OCI-LY7 (cell line): ENCODE measurements at regions not wholly inside any gene's neighbourhood (a gene's known extent, or its start where the extent isn't known, plus 50 kb on each side); places are given as distances from the start of the nearest gene placed in this dataset.

Experiments used
- BruUV-seq: library from RNA; stranded (reverse); fragments of 400-500 nt; replicated peaks from 2 replicates; lab custom pipeline; 2021; lab: Mats Ljungman, UMichigan
- CTCF ChIA-PET: fragments of 300-600 bp; sonication (Branson Sonifier 250); formaldehyde crosslinking; loops from one replicate; lab custom pipeline; 2022; ENCODE audit warnings: antibody characterized with exemption; ENCODE audit not compliant: unreplicated experiment; lab: Charles Lee
- POLR2A ChIA-PET: fragments of 300-600 bp; sonication (Branson Sonifier 250); formaldehyde crosslinking; loops from one replicate; lab custom pipeline; 2022; ENCODE audit warnings: antibody characterized with exemption; lab: Charles Lee
- DNase-seq: peaks from one replicate; pipeline ENCODE4 v3.0.0-alpha.2; 2015; ENCODE audit warnings: low spot score
- H2AFZ ChIP-seq: fragments of 200-600 bp; sonication (generic), shearing (Covaris generic); 2 replicates; pipeline ENCODE4 v1.6.1; 2014; ENCODE audit warnings: mild to moderate bottlenecking, antibody characterized with exemption, low read length, moderate library complexity
- H3K27ac ChIP-seq: fragments of 200-600 bp; sonication (generic); 2 replicates; pipeline ENCODE4 v1.5.1; 2014; ENCODE audit warnings: mixed run types, low read depth, mild to moderate bottlenecking, moderate library complexity, low read length, inconsistent platforms; ENCODE audit not compliant: poor library complexity, severe bottlenecking
- H3K36me3 ChIP-seq: fragments of 200-600 bp; sonication (generic); 2 replicates; pipeline ENCODE4 v1.6.1; 2014; ENCODE audit warnings: mild to moderate bottlenecking, antibody characterized with exemption, low read length, moderate library complexity, mixed read lengths; ENCODE audit not compliant: insufficient read depth
- H3K4me1 ChIP-seq: fragments of 200-600 bp; sonication (generic); 2 replicates; pipeline ENCODE4 v1.5.1; 2014; ENCODE audit warnings: mild to moderate bottlenecking, low read length; ENCODE audit not compliant: insufficient read depth, poor library complexity, severe bottlenecking
- H3K4me2 ChIP-seq: fragments of 200-600 bp; sonication (generic); 2 replicates; pipeline ENCODE4 v1.6.1; 2014; ENCODE audit warnings: mild to moderate bottlenecking, low read length
- H3K4me3 ChIP-seq: fragments of 200-600 bp; sonication (generic); 2 replicates; pipeline ENCODE4 v1.5.1; 2014; ENCODE audit warnings: mild to moderate bottlenecking, low read depth, low read length; ENCODE audit not compliant: poor library complexity, severe bottlenecking
- H3K79me2 ChIP-seq: fragments of 200-600 bp; sonication (generic); 2 replicates; pipeline ENCODE4 v1.6.1; 2016; ENCODE audit warnings: low read depth, mild to moderate bottlenecking, low read length, moderate library complexity, mixed read lengths; ENCODE audit not compliant: insufficient read depth
- H3K9me2 ChIP-seq: fragments of 200-600 bp; sonication (generic); 2 replicates; pipeline ENCODE4 v1.6.1; 2016; ENCODE audit warnings: mild to moderate bottlenecking, low read length, mixed read lengths; ENCODE audit not compliant: insufficient read depth
- H3K9me3 ChIP-seq: fragments of 200-600 bp; sonication (generic); 2 replicates; pipeline ENCODE4 v1.6.1; 2014; ENCODE audit warnings: mild to moderate bottlenecking, mixed run types, low read length, mixed read lengths
- H4K20me1 ChIP-seq: fragments of 200-600 bp; sonication (generic); 2 replicates; pipeline ENCODE4 v1.6.1; 2014; ENCODE audit warnings: mild to moderate bottlenecking, antibody characterized with exemption, low read length, moderate library complexity, mixed read lengths; ENCODE audit not compliant: insufficient read depth
- CTCF ChIP-seq: fragments of 200-600 bp; sonication (generic); conservative IDR thresholded peaks from 2 replicates; pipeline ENCODE4 v1.5.1; 2014; ENCODE audit warnings: mild to moderate bottlenecking, antibody characterized with exemption, low read length, moderate library complexity, mixed read lengths
- EZH2phosphoT487 ChIP-seq: fragments of 200-600 bp; sonication (generic); IDR thresholded peaks from 2 replicates; pipeline ENCODE4 v1.6.1; 2018; ENCODE audit warnings: low read depth, borderline replicate concordance, mild to moderate bottlenecking, mixed run types, antibody characterized with exemption, low read length, moderate library complexity, mixed read lengths
- intact Hi-C: fragments of 100-400 bp; cut with micrococcal nuclease; formaldehyde crosslinking; loops from one replicate; pipeline ENCODE4 v1.10.0; 2022; ENCODE audit not compliant: unreplicated experiment

DNA sequence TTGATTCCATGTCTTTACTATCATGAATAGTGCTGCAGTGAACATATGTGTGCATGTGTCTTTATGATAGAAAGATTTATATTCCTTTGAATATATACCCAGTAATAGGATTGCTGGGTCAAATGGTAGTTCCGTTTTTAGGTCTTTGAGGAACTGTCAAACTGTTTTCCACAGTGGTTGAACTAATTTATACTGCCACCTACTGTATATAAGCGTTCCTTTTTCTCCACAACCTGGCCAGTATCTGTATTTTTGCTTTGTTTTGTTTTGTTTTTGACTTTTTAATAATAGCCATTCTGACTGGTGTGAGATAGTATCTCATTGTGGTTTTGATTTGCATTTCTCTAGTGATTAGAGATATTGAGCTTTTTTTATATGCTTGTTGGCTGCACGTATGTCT, 641.6 kb downstream of the SUCLG1 start:
- H3K4me1 ChIP-seq = no peaks in the 10 kb centered on the region
- no peaks in the 10 kb centered on the region for H3K9me3 ChIP-seq
- no peaks in the 10 kb centered on the region for H4K20me1 ChIP-seq
- DNase-seq = peak; percentile 10
- no peaks in the 10 kb centered on the region for H3K79me2 ChIP-seq
- no peak overlapping the region for H2AFZ ChIP-seq
- H3K4me2 ChIP-seq = no peak overlapping the region
- POLR2A ChIA-PET = interaction anchor here (1.1 kb wide), 1 partner anchor 23 kb away, joined by 4 read pairs; no protein-coding TSS in a partner anchor
- H3K36me3 ChIP-seq = no peaks in the 10 kb centered on the region
- intact Hi-C loops = no loop called here
- no peaks in the 10 kb centered on the region for H3K9me2 ChIP-seq
- no peak overlapping the region for H3K4me3 ChIP-seq
- TF ChIP-seq CTCF = peak; percentile 63
- no peak for TF ChIP-seq EZH2phosphoT487
- CTCF ChIA-PET = no interaction called here
- no TSS peak for BruUV-seq
- H3K27ac ChIP-seq = no peak overlapping the region

DNA sequence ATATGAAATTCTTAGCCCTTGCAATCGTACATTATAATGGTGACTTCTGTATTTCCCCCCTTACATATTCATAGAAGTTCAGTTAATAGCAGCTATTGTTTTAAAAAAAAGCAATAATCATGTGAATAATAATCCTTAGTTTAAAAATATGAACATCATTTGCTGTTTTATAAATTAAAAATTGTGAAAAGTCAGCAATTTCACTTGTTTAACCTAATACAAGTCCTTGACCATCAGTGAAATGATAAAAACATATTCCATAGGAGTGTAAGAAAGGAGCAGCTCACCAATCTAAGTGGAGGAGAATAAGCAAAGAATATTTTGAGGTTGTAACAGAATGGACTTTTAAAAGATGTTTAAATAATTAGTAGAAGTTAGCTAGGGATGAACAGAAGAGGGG, 650.2 kb downstream of the SUCLG1 start:
- CTCF ChIA-PET = no interaction called here
- no peak overlapping the region for H3K4me2 ChIP-seq
- POLR2A ChIA-PET = no interaction called here
- H3K9me2 ChIP-seq = no peaks in the 10 kb centered on the region
- no peak for DNase-seq
- H3K9me3 ChIP-seq = no peaks in the 10 kb centered on the region
- TF ChIP-seq EZH2phosphoT487 (no peak), CTCF (no peak)
- intact Hi-C loops = no loop called here
- H3K27ac ChIP-seq = no peak overlapping the region
- H3K4me3 ChIP-seq = no peak overlapping the region
- H3K79me2 ChIP-seq = no peaks in the 10 kb centered on the region
- H3K36me3 ChIP-seq = no peaks in the 10 kb centered on the region
- BruUV-seq = no TSS peak
- no peaks in the 10 kb centered on the region for H4K20me1 ChIP-seq
- H2AFZ ChIP-seq = no peak overlapping the region
- H3K4me1 ChIP-seq = no peaks in the 10 kb centered on the region

DNA sequence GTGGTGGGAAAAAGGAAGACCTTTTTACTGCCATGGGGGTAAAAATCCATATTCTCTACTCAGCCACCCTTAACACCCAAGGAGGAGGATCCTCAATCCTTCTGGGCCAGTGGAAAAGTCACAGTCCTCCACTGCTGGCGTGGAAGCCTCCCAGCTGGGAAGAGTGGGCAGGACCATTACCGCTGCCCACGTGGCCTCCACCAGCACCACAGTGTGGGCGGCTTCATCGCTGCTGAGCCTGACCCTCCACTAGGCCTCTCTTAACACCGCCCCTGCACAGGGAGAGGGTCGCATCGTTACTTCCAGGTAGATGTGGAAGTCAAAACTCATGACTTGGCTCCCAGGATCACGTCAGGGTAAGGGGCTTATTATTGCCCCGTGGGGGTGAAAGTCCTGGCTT, 656.5 kb downstream of the SUCLG1 start:
- Histone ChIP-seq H3K9me3 (no peaks in the 10 kb centered on the region), H3K4me2 (no peak overlapping the region), H3K79me2 (no peaks in the 10 kb centered on the region), H3K4me1 (no peaks in the 10 kb centered on the region), H3K27ac (no peak overlapping the region), H4K20me1 (no peaks in the 10 kb centered on the region), H3K4me3 (no peak overlapping the region), H3K9me2 (no peaks in the 10 kb centered on the region), H3K36me3 (no peaks in the 10 kb centered on the region), H2AFZ (no peak overlapping the region)
- BruUV-seq = no TSS peak
- POLR2A ChIA-PET = no interaction called here
- no peak for DNase-seq
- intact Hi-C loops = no loop called here
- no peak for TF ChIP-seq EZH2phosphoT487
- no peak for TF ChIP-seq CTCF
- CTCF ChIA-PET = no interaction called here
